ENCODE measurements at regions not wholly inside any gene's neighbourhood (a gene's known extent, or its start where the extent isn't known, plus 50 kb on each side); places are given as distances from the start of the nearest gene placed in this dataset.

DNA sequence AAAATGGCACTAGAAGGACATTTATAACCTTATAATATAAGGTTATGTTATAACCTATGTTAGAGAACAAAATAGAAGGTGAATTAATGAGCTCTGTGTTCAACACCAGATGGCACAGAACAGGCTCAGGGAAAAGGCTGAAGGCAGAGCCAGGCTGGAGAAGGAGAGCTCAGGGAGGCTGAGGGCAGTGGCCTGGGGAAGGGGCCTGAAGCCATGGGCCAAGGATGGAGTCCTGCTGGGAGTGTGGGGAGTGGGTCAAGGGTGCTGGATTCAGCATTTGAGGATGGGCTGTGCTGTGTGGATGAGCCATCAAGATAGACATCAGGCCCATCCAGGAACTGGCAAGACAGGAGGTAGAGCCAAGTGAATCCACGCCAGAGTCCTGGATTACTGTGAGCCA, 218.8 kb downstream of the ZNF248 start:
- no peak overlapping the region for H3K9ac ChIP-seq (ENCODE audit: low read length)
- TF ChIP-seq, protein P1, sequence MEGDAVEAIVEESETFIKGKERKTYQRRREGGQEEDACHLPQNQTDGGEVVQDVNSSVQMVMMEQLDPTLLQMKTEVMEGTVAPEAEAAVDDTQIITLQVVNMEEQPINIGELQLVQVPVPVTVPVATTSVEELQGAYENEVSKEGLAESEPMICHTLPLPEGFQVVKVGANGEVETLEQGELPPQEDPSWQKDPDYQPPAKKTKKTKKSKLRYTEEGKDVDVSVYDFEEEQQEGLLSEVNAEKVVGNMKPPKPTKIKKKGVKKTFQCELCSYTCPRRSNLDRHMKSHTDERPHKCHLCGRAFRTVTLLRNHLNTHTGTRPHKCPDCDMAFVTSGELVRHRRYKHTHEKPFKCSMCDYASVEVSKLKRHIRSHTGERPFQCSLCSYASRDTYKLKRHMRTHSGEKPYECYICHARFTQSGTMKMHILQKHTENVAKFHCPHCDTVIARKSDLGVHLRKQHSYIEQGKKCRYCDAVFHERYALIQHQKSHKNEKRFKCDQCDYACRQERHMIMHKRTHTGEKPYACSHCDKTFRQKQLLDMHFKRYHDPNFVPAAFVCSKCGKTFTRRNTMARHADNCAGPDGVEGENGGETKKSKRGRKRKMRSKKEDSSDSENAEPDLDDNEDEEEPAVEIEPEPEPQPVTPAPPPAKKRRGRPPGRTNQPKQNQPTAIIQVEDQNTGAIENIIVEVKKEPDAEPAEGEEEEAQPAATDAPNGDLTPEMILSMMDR (IDR thresholded peaks at IDR 0.05; ENCODE audit: low read length): no peak
- no peak for TF ChIP-seq EZH2 (optimal IDR thresholded peaks at IDR 0.05; ENCODE audit: low read depth, low read length)
- no peak overlapping the region for H3K4me2 ChIP-seq (ENCODE audit: low read depth, low read length)
- no peaks in the 10 kb centered on the region for H4K20me1 ChIP-seq (ENCODE audit: insufficient read depth, low read length)
- H3K27ac ChIP-seq (ENCODE audit: low read length): no peak overlapping the region
- H3K9me3 ChIP-seq (replicated peaks; ENCODE audit: insufficient read depth, low read length): no peaks in the 10 kb centered on the region
- no peak for DNase-seq
- H3F3A ChIP-seq (ENCODE audit: insufficient read depth, low read length): no peaks in the 10 kb centered on the region
- H3K27me3 ChIP-seq (replicated peaks; ENCODE audit: insufficient read depth, low read length): no peaks in the 10 kb centered on the region
- H3K79me2 ChIP-seq (ENCODE audit: low read length): no peaks in the 10 kb centered on the region
- H3K4me1 ChIP-seq (ENCODE audit: low read length): no peaks in the 10 kb centered on the region
- H2AFZ ChIP-seq (ENCODE audit: low read length): no peak overlapping the region
- H3K36me3 ChIP-seq (replicated peaks; ENCODE audit: insufficient read depth, low read length): no peaks in the 10 kb centered on the region
- H3K9me2 ChIP-seq (replicated peaks; ENCODE audit: insufficient read depth, low read length): no peaks in the 10 kb centered on the region
- no peak overlapping the region for H3K4me3 ChIP-seq (ENCODE audit: low read length)

DNA sequence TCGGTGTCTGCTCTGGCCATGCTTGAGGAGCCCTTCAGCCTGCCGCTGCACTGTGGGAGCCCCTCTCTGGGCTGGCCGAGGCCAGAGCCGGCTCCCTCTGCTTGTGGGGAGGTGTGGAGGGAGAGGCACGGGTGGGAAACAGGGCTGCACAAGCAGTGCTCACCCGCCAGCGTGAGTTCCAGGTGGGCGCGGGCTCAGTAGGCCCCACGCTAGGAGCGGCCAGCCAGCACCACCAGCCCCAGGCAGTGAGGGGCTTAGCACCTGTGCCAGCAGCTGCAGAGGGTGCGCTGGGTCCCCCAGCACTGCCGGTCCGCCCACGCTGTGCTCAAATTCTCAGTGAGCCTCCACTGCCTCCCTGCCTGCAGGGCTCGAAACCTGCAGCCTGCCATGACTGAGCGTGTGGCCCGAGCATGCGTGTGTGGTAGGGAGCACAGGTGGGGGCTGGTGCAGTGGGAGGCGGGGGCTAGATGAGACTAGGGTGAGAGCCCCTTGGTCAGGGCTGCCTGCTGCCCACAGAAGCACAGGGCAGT, 223.0 kb downstream of the ZNF248 start:
- Histone ChIP-seq H3K4me1 (ENCODE audit: low read length) (no peaks in the 10 kb centered on the region), H3K9ac (ENCODE audit: low read length) (no peak overlapping the region), H3K36me3 (replicated peaks; ENCODE audit: insufficient read depth, low read length) (no peaks in the 10 kb centered on the region), H3K27ac (ENCODE audit: low read length) (no peak overlapping the region), H3K4me3 (ENCODE audit: low read length) (no peak overlapping the region), H2AFZ (ENCODE audit: low read length) (no peak overlapping the region), H3K4me2 (ENCODE audit: low read depth, low read length) (no peak overlapping the region), H3K27me3 (replicated peaks; ENCODE audit: insufficient read depth, low read length) (no peaks in the 10 kb centered on the region), H3F3A (ENCODE audit: insufficient read depth, low read length) (no peaks in the 10 kb centered on the region), H3K9me3 (replicated peaks; ENCODE audit: insufficient read depth, low read length) (no peaks in the 10 kb centered on the region), H3K79me2 (ENCODE audit: low read length) (no peaks in the 10 kb centered on the region), H4K20me1 (ENCODE audit: insufficient read depth, low read length) (no peaks in the 10 kb centered on the region), H3K9me2 (replicated peaks; ENCODE audit: insufficient read depth, low read length) (no peaks in the 10 kb centered on the region)
- DNase-seq: no peak
- TF ChIP-seq EZH2phosphoT487 (IDR thresholded peaks at IDR 0.05; ENCODE audit: low read length) (no peak), EZH2 (optimal IDR thresholded peaks at IDR 0.05; ENCODE audit: low read depth, low read length) (no peak)
- TF ChIP-seq, protein P1 (IDR thresholded peaks at IDR 0.05; ENCODE audit: low read length): no peak

DNA sequence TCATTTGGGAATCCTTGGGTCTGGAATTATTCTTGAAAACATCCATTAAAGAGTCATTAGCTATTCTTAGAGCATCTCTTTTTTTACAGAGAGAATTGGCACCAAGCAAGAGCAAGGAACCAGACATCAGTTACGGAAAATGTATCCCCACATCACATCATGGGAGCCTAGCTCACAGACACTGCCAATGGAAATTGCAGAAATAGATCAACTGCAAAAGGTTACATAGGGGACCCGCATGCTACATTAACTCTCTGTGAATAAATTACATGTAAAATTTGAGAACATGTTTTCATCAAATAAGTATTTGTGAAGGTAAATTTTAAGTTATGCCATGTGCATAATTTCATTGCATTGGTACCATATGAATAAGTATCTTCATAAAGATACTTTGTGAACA, 224.8 kb downstream of the ZNF248 start:
- H3F3A ChIP-seq (ENCODE audit: insufficient read depth, low read length): no peaks in the 10 kb centered on the region
- no peaks in the 10 kb centered on the region for H3K27me3 ChIP-seq (replicated peaks; ENCODE audit: insufficient read depth, low read length)
- no peak overlapping the region for H3K9ac ChIP-seq (ENCODE audit: low read length)
- no peak overlapping the region for H3K27ac ChIP-seq (ENCODE audit: low read length)
- H3K36me3 ChIP-seq (replicated peaks; ENCODE audit: insufficient read depth, low read length): no peaks in the 10 kb centered on the region
- H3K9me2 ChIP-seq (replicated peaks; ENCODE audit: insufficient read depth, low read length): no peaks in the 10 kb centered on the region
- no peaks in the 10 kb centered on the region for H3K9me3 ChIP-seq (replicated peaks; ENCODE audit: insufficient read depth, low read length)
- H2AFZ ChIP-seq (ENCODE audit: low read length): no peak overlapping the region
- TF ChIP-seq, protein P1 (IDR thresholded peaks at IDR 0.05; ENCODE audit: low read length): no peak
- no peak for TF ChIP-seq EZH2 (optimal IDR thresholded peaks at IDR 0.05; ENCODE audit: low read depth, low read length)
- TF ChIP-seq EZH2phosphoT487 (IDR thresholded peaks at IDR 0.05; ENCODE audit: low read length): no peak
- no peaks in the 10 kb centered on the region for H4K20me1 ChIP-seq (ENCODE audit: insufficient read depth, low read length)
- no peak for DNase-seq
- H3K79me2 ChIP-seq (ENCODE audit: low read length): no peaks in the 10 kb centered on the region
- H3K4me2 ChIP-seq (ENCODE audit: low read depth, low read length): no peak overlapping the region
- H3K4me1 ChIP-seq (ENCODE audit: low read length): no peaks in the 10 kb centered on the region
- no peak overlapping the region for H3K4me3 ChIP-seq (ENCODE audit: low read length)

All from MM.1S (cell line).